NOMO-1 treated with dmso at 0.1 percent for 144 hours (cell line): ENCODE measurements at regions not wholly inside any gene's neighbourhood (a gene's known extent, or its start where the extent isn't known, plus 50 kb on each side); places are given as distances from the start of the nearest gene placed in this dataset.

Experiments used
- DNase-seq: peaks from one replicate; lab custom pipeline; 2025; ENCODE audit not compliant: unreplicated experiment; lab: John Stamatoyannopoulos, UW

DNA sequence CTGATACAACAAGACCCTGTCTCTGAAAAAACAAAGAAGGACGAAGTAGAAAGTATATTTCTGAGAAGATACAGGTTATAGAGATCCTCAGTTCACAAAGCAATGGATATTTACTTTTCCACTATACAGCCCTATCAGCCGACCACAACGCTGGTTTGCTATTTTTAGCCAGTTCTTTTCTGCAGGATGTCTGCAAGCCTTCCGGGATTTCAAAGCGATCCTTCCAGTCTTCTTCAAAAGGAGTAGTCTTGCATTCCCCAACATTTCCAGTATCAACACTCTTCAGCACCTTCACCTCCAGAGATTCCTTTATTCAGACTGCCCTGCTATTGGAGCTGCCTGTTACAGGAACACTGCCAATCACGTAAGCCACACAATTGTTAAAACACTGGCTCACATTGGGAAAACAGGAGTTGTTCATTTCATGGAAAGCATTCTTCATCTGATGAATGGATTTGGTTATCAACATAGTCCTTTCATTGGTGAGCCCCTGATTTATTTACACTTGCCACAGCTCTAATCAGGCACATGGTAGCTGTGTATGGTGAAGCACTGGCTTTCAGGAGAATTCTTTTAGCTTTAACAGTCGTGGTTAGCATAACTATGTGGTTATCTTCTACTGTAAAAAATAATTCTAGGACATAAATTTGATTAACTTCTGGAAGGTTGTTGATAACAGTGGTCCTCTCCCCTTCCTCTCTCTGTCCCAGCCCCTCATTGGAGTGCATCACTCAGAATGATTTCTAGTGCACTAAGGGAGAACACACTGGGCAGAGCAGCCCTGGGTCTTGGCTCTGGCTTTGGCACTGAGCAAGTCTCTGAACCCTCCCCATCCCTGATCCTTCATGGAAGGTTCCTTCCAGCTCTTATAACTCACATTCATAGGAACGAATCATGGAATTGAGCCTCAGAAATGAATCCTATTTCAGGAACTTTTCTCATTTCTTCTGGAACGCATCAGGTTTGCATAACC is 109.9 kb upstream of the SORBS2 start:
- DNase-seq = no peak

DNA sequence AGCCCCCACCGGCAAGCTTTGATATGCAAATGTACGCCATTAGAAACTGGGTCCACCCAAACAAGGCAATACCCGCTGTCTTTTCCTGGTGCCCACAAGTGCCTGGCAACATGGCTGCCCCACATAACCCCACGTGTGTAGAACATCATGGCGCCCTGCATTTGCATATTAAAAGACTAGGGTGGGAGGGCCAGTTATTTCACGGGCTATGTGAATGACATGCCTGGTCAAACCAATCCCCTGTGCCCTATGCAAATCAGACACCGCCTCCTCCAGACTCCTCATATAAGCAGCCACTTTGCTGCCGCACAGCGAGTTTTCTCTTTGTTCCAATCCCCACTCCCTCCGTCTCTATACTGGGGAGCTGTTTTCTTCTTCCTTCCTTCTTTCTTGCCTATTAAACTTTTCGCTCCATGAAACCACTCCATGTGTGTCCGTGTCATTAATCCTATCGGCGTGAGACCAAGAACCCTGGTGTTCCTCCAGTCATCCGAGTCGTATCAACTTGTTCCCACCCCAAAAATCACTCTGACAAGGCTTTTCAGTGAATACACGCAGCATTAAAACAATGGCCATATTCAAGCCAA is 112.6 kb upstream of the SORBS2 start:
- no peak for DNase-seq

DNA sequence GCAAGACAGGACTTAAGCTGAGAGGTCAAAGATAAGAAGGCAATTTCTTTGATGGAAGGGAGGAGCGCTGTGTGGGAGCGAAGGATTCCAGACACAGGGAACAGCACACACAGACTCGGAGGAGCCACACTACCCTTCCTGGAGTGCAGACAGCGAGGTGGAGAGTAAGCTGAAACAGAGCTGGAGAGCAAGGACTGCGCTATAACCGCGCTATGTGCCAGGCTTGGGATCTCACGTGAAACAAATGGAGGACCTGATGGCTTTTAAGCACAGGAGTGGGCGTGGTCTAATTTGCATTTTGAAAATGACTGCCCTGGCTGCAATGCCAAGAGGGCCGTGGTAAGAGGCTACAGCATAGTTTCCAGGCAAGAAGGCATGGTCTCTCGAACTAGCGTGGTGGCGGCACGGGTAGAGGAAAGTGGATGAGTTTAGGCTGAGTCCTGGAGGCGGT is 113.9 kb upstream of the SORBS2 start:
- no peak for DNase-seq

DNA sequence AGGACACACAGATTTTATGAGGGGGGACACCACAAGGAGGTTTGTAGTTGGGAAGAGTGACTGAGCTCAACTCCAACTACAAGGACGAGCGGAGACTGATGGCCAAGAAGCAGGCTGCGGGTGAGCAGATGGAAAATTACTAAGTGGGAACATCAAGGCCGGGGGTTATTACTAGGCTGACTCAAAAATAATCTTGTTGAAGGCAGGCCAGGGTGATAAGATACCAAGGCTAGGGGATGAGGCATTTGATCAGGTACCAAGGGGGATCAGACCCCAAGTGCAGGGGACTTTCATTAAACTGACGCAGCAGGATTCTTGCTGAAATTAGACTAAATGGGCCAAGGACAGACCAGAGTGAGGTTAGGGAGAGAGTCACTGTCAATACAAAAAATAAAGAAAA is 119.4 kb upstream of the SORBS2 start:
- DNase-seq = no peak

DNA sequence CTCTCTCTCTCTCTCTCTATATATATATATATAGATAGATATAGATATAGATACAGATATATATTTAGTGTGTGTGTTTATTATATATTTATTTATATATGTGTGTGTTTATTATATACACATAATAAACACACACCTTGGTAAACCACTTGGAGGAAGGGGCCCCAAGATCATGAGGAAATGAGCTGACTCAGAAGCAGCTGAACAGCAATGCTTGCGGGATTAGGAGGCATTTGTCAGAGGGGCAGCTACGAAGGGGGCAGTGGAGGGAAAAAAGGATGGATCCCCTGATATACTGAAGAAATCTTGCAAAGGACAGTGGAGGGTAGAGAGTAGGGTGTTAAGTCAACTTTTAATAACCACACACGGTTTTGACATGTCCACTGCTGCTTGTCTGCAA is 120.0 kb upstream of the SORBS2 start:
- no peak for DNase-seq

DNA sequence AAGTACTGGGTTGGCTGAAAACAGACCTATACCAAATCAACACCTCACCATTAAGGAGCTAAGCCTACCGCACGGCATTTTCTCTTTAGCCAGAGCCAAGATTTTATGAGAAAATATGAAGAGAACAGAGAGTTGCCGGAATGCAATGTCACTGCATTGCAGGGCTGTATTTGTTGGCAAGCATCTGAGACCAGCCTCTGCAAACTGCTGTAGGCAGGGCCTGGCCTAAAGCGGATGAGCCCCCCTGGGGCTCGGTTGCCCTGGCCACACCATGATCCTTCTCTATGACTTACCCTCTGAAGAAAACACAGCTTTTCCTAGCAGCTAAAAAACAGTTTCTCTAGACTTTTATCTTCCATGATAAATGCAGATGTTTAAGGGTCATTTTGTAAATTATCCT is 120.5 kb upstream of the SORBS2 start:
- DNase-seq = no peak

DNA sequence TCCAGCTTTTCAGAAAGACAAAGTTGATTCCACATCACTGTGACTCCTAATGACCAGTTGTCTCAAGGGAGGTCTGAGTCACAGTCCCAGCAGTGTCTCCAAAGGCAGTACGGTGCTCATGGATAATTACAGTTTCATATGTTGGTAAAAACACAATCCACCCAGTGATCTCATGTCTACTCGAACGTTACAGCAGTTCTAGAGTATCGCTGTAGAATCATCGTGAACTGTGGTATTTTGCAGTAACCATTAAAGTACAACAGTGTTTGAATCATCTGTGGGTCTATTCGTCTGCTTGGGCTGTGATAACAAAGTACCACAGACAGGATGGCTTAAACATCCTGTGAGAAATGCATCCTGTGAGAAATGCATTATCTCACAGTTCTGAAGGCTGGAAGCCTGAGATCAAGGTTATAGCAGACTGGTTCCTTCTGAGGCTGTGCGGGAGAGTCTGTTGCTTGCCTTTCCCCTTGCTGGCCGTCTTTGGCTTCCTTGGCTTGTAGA is 121.1 kb upstream of the SORBS2 start:
- DNase-seq = no peak

DNA sequence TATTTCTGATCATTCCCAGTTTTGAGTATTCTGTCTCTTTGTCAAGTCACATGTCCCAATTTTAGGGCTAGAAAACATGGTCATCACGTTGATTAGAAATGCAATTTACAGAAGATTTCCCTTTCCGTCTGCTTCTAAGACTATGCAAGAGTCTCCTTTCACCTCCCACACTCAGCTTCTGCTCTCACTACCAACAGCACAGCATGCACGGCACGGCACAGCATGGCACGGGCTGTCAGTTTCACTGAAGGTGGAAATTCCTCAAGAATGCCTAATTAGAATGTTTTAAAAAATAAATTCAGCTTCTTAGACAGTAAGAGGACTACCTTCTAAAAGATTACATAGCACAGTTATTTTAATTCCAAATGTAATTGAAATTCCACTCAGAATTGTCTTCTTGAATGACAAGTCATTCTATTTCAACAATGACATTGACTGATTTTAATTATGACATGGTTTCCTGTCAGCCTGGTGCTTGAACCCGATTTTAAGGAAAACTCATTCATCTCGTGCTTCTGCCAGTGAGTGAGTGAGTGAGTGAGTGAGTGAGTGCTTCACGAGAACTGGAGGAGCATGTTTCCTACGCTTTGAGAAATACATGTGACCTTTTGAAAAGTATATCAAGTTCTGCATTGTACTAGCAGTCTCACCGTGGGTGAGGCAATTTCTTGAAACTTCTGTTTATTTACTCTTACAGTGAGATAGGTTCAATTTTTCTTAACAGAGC is 124.8 kb upstream of the SORBS2 start:
- DNase-seq = no peak

DNA sequence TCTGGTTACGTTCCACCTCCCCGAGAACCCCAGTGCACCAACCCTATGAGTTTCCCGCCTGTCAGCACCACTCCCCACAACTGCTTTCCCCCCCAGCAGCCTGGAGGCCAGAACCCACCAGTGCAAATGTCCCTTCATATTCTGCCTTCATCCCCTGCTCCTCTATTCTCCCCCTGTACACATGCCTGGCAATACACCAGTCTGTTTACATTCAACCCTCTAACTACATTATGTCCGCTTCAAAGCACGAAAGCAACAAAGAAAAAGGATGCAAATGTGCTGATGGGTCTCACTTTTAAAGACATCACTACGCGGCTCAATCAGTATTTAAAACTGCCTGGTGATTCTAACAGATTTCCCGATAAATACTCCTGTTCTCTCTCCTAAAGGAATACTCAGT is 126.7 kb upstream of the SORBS2 start:
- DNase-seq = no peak

DNA sequence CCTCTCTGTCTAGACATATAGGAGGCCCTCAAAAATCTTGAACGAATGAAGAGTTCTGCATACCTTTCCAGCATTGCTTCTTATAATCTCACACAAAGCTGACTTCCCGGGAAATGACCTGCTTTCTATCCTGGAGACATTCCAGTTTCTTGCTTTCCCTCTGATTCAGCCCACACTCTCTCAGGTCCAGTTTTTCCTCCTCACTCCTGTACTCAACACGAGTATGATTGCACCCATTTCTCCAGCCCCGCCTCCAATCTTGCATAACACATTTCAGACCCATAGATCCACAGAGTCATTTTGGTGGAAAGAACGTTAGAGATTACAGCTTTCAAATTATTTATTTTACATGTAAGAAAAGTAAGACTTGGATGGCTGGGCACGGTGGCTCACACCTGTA is 127.5 kb upstream of the TLR3 start:
- DNase-seq = no peak

DNA sequence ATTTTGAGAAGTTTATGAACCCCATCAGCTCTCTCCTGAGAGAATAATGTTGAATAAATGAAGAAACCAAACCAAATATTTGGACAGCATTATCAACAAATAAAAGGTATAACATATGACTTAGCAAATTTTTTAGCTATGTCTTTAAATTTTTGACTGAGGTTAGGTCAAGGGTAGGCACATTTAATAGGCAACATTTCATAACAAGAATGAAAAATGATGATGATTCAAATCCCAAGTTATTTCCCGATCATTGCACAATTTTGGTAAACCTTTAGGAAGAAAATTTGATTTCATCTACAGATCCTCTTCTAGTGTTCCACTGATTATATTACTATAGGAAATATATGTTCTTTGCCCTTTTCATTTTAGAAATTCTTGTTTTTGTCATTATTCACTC is 123.7 kb upstream of the TLR3 start:
- DNase-seq = no peak

DNA sequence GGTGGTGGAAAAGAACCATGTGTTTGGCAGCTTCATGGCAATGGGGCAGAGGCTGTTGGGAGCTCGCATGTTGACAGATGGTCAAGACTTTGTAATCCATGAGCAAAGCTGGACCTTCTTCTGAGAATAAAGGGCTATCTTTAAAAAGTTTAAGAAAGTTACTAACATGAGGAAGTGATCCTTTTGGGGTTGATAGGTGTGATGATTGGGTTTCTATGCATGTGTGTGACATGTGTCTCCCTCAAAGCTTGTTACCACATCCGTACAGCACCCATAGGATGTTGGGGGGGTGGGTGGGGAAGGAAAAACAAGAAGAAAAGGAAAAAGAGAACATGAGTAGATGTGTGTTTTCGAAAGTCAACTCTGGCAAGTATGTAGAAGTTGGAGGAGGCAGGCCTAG is 123.0 kb upstream of the TLR3 start:
- DNase-seq = no peak

DNA sequence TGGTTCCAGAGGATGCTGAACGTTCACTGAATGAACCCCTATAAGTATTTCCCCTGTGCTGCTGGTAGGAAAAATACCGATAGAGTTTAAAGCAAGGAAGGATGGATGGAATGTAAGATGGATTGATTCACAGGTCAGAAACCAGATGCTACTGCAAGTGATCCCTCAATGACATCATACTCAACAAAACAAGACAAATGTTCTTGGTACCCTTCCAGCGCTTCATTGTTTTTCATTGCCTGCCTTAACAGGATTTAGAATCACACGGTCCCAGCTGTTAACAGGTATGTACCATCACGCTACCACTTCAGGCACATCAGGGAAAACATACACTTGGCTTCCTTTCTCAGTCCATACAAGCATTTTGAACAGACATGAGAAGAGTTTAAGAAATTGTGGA is 118.1 kb upstream of the TLR3 start:
- no peak for DNase-seq

DNA sequence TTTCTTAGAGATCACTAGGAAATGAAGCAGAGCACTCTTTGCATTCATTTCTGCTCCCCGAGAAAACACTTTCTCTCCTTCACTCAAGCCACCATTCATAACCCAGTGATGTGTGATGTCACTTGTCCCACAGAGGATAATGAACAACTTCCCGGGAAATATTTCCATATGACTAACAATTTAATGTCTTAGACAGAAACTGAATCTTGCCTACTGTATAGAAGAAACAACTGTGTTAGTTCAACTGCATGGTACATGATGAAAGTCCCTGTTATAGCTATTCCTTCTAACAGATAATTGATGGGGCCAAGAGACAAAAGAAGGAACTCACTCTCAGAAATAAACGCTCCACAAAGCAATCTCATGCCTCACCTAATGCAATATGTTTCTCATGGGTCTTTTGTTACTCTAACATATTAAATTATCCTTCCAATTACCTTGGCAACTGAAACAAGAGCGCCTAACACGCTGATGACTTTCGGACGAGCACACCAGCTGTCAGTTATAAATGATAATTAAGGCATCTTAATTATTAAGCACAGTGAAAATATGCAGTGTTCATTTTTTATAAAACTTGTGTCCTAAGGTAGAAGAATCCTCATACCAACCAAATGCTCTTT is 113.7 kb upstream of the TLR3 start:
- DNase-seq = no peak

DNA sequence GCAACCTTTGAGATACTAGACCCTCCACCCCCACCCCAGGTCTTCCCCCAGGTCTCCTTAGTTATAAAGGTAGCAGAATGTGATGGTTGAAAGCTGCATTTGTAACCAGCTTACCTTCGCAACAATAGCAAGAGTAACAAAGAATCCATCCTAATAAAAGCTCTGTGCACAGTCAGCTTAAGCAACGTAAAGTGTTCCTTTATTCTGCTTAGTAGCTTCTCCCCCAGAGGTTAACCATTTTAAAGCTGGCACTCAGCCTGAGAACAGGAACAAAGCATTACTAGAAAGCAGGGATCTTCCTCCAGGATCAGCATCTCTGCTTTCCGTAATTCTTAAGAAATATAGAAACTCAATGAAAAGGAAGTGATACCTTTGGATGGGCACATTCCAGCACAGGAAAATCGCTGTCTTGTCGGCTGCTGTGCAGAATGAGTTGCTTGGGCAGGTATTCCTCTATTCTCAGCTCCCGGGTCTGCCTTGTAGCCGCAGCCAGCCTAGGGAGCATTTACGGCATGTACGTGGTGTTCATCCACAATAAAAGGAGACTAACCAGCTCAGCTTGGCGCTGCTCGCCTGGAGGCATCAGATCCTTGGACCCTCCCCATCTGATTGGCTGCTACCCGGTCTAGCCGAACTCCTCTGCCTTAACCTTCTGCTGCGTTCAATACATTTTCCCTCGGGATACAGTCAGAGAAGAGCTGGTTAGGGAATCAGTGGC is 113.0 kb upstream of the TLR3 start:
- DNase-seq = no peak

DNA sequence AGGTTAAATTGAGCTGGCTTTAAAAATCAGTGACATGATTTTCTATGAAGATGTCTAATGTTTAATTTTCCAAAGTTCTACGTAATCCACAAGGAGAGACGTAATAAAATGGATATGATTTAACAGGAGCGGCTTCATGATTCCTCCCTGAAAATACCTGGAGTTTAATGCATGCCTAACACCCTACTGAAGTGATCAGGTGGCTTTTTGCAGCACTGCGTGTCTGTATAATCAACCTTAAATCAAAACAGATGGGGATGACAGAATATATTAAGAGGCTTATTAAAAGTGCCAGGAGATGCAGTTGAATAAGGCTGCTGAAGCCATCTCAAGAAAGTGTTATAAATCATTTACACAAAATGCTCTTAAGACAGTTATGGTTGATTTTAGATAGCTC is 112.4 kb upstream of the TLR3 start:
- no peak for DNase-seq

DNA sequence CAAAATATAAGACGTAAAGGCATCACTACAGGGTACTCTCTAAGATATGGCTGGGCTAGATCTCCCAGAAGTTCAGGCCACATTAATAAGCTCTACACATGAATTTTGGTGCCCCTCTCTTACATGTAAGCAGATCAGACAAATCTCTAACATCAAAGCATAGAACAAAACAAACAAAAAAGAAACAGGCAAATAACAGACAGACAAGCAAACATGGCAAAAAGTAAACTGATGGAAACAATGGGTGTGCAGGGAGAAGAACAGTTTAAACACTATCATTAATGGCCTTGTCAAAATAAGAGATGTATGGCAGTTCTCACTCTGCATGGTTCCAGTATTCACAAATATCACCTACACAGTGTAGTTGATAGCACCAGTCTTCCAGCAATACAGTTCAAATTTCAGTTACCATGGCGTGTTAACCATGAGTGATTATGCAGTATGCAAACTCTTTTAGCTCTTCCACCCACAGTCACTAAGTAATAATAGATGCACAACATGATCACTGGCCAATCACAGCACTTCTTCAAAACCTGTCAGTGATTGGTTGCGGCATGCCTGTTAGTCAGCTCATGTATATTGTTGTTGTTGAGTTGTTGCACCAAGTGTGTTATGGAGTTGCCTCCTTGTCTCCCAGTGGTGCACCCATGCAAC is 110.7 kb upstream of the TLR3 start:
- no peak for DNase-seq

DNA sequence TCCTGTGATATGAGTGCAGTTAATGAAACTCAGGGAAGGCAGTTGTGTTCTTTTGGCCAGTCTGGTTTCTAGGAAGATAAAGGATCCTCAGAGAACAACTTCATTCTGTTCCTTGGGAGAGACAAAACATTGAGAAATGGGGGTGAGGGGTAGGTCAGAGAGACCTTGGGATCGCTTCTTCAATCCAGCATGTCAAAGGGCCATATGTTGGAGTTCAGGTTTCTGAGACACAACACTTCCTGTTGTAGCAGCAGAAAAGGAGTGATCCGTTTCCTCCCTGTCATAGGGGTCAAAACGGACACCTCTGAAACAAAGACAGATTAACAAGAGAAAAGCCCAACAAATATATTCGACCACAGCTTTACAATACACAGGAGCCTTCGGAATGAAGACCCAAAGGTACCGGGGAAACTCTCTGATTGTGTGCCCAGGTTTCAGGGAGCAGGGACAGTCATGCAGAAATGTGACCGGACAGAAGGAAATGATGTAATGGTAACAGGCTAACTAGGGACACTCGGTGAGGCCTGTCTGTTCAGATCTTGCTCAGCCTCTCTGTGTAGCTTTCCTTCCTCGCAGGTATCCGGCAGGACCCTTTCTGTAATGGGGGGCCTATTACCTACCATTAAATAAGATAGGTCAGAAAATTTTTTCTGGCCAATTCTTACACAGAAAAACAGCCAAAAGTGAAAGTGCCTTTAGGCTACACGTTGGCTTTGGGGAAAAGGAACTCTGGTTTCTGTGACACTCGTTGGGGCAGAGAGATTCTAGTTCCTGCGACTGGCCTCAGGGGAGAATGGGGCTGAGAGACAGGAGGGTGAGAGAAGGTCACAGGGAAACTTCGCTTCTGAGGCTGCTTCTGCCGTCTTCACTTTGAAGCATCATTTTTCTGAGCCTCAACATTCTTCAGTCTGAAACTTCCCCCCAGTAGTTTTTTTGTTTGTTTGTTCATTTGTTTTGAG is 103.3 kb upstream of the TLR3 start:
- no peak for DNase-seq

DNA sequence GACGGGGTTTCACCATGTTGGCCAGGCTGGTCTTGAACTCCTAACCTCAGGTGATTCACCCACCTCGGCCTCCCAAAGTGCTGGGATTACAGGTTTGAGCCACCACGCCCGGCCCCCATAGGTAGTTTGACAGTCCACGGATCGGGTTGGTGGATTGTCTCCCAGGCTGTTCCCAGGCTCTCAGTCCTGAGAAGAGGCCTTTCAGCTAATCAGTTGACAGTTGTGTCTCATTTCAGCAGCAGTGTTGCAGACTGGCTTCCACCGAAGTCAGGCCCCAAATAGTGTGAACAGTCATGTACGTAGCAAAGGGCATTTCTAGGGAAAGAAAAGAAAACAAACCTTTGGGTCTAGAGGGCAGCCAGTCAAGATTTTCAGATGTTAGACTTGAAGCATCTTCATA is 102.4 kb upstream of the TLR3 start:
- no peak for DNase-seq
